ENCODE measurements at regions not wholly inside any gene's neighbourhood (a gene's known extent, or its start where the extent isn't known, plus 50 kb on each side); places are given as distances from the start of the nearest gene placed in this dataset.

GRCh38 chr13:105311094-105311493 is 1224.4 kb downstream of the EFNB2 start:
- Histone ChIP-seq H3K27ac (no peak overlapping the region), H3K4me1 (no peaks in the 10 kb centered on the region), H3K9me3 (no peaks in the 10 kb centered on the region), H3K36me3 (ENCODE audit: low read depth, missing control alignments) (no peaks in the 10 kb centered on the region), H3K4me3 (no peak overlapping the region), H3K27me3 (no peaks in the 10 kb centered on the region)
- TF ChIP-seq POLR2A (IDR thresholded peaks at IDR 0.05), result no peak
- no peak for TF ChIP-seq CTCF (IDR thresholded peaks at IDR 0.05)
- no peak for DNase-seq
- intact Hi-C loops (cut with DNase I; ENCODE audit: low total_unique reads), result no loop called here
- WGBS, 2 donors, result 94% methylated on average over 4 of the region's 4 CpGs

GRCh38 chr13:105307776-105308175 is 1227.7 kb downstream of the EFNB2 start:
- TF ChIP-seq CTCF (IDR thresholded peaks at IDR 0.05) (no peak), POLR2A (IDR thresholded peaks at IDR 0.05) (no peak)
- intact Hi-C loops (cut with DNase I; ENCODE audit: low total_unique reads), result no loop called here
- Histone ChIP-seq H3K4me1 (no peaks in the 10 kb centered on the region), H3K9me3 (no peaks in the 10 kb centered on the region), H3K4me3 (no peak overlapping the region), H3K27me3 (no peaks in the 10 kb centered on the region), H3K27ac (no peak overlapping the region), H3K36me3 (ENCODE audit: low read depth, missing control alignments) (no peaks in the 10 kb centered on the region)
- no peak for DNase-seq
- WGBS, 2 donors, result 85 to 91% methylated on average over 3 of the region's 3 CpGs

- intact Hi-C loops (cut with DNase I; ENCODE audit: low total_unique reads), result no loop called here
- Histone ChIP-seq H3K4me1 (no peaks in the 10 kb centered on the region), H3K4me3 (no peak overlapping the region), H3K36me3 (ENCODE audit: low read depth, missing control alignments) (no peaks in the 10 kb centered on the region), H3K9me3 (no peaks in the 10 kb centered on the region), H3K27ac (no peak overlapping the region), H3K27me3 (no peaks in the 10 kb centered on the region)
- WGBS, 2 donors, result 49 to 65% methylated on average over 7 of the region's 7 CpGs
- TF ChIP-seq POLR2A (IDR thresholded peaks at IDR 0.05) (no peak), CTCF (IDR thresholded peaks at IDR 0.05) (no peak)
- no peak for DNase-seq
Observed at GRCh38 chr13:105297839-105298238, 1237.6 kb downstream of the EFNB2 start.

- Histone ChIP-seq H3K27me3 (no peaks in the 10 kb centered on the region), H3K4me1 (no peaks in the 10 kb centered on the region), H3K27ac (no peak overlapping the region), H3K4me3 (no peak overlapping the region), H3K9me3 (no peaks in the 10 kb centered on the region), H3K36me3 (ENCODE audit: low read depth, missing control alignments) (no peaks in the 10 kb centered on the region)
- intact Hi-C loops (cut with DNase I; ENCODE audit: low total_unique reads), result no loop called here
- TF ChIP-seq POLR2A (IDR thresholded peaks at IDR 0.05) (no peak), CTCF (IDR thresholded peaks at IDR 0.05) (no peak)
- WGBS, 2 donors, result 79 to 80% methylated on average over 2 of the region's 2 CpGs
- DNase-seq, result no peak
Observed at GRCh38 chr13:105291987-105292386, 1243.5 kb downstream of the EFNB2 start.

- Histone ChIP-seq H3K27ac (no peak overlapping the region), H3K4me1 (no peaks in the 10 kb centered on the region), H3K27me3 (no peaks in the 10 kb centered on the region), H3K4me3 (no peak overlapping the region), H3K9me3 (no peaks in the 10 kb centered on the region), H3K36me3 (ENCODE audit: low read depth, missing control alignments) (no peaks in the 10 kb centered on the region)
- intact Hi-C loops (cut with DNase I; ENCODE audit: low total_unique reads), result no loop called here
- 81 to 88% methylated on average over 1 of the region's 1 CpG for whole genome bisulfite sequencing, 2 donors
- TF ChIP-seq CTCF (IDR thresholded peaks at IDR 0.05) (no peak), POLR2A (IDR thresholded peaks at IDR 0.05) (no peak)
- no peak for DNase-seq
Observed at GRCh38 chr13:105290596-105290995, 1244.9 kb downstream of the EFNB2 start.
